ENCODE measurements at regions not wholly inside any gene's neighbourhood (a gene's known extent, or its start where the extent isn't known, plus 50 kb on each side); places are given as distances from the start of the nearest gene placed in this dataset.

GRCh38 chr1:112251766-112252506 lies 144.1 kb upstream of the CTTNBP2NL start:
- Histone ChIP-seq H3K27me3 (no peaks in the 10 kb centered on the region), H3K4me3 (no peak overlapping the region), H3K9me3 (ENCODE audit: low read depth) (no peaks in the 10 kb centered on the region), H3K36me3 (no peaks in the 10 kb centered on the region), H3K27ac (no peak overlapping the region), H3K4me1 (ENCODE audit: low read depth) (no peaks in the 10 kb centered on the region)
- TF ChIP-seq CTCF (IDR thresholded peaks at IDR 0.05; ENCODE audit: low read depth, low read length), result no peak
- DNase-seq (ENCODE audit: low read depth in 1 of 2, low spot score in 1 of 2), result peak in 1 of 2 donors; percentile 79

GRCh38 chr1:112253366-112253765 lies 142.6 kb upstream of the CTTNBP2NL start:
- Histone ChIP-seq H3K9me3 (ENCODE audit: low read depth) (no peaks in the 10 kb centered on the region), H3K36me3 (no peaks in the 10 kb centered on the region), H3K4me1 (ENCODE audit: low read depth) (no peaks in the 10 kb centered on the region), H3K27me3 (no peaks in the 10 kb centered on the region), H3K4me3 (no peak overlapping the region), H3K27ac (no peak overlapping the region)
- DNase-seq (ENCODE audit: low read depth in 1 of 2, low spot score in 1 of 2), result no peak
- no peak for TF ChIP-seq CTCF (IDR thresholded peaks at IDR 0.05; ENCODE audit: low read depth, low read length)

DNA sequence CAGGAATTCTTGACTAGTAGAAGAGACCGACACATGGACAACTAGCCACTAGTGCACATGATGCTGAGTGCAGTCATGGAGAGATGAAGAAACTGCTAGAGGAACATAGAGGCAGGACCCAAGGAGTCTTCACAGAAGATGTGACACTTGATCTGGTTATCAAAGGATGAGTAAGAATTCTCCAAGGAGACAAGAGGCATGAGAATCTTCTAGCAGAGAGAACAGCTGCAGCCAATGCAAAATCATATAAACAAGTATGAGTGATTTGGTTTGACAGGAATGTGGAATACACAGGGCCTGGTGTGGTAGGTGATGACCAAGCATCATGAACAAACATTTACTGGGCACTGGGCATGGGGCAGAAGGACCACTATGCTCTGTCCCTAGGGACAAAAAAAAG lies 140.9 kb upstream of the CTTNBP2NL start:
- Histone ChIP-seq H3K27ac (no peak overlapping the region), H3K4me3 (no peak overlapping the region), H3K9me3 (ENCODE audit: low read depth) (no peaks in the 10 kb centered on the region), H3K36me3 (no peaks in the 10 kb centered on the region), H3K4me1 (ENCODE audit: low read depth) (no peaks in the 10 kb centered on the region), H3K27me3 (no peaks in the 10 kb centered on the region)
- TF ChIP-seq CTCF (IDR thresholded peaks at IDR 0.05; ENCODE audit: low read depth, low read length), result no peak
- no peak for DNase-seq (ENCODE audit: low read depth in 1 of 2, low spot score in 1 of 2)

GRCh38 chr1:112256411-112256810 lies 139.6 kb upstream of the CTTNBP2NL start:
- H3K27me3 ChIP-seq, result no peaks in the 10 kb centered on the region
- no peak for DNase-seq (ENCODE audit: low read depth in 1 of 2, low spot score in 1 of 2)
- H3K27ac ChIP-seq, result no peak overlapping the region
- H3K4me3 ChIP-seq, result no peak overlapping the region
- peaks cover 12% of the 10 kb centered on the region for H3K4me1 ChIP-seq (ENCODE audit: low read depth)
- H3K9me3 ChIP-seq (ENCODE audit: low read depth), result no peaks in the 10 kb centered on the region
- TF ChIP-seq CTCF (IDR thresholded peaks at IDR 0.05; ENCODE audit: low read depth, low read length), result no peak
- no peaks in the 10 kb centered on the region for H3K36me3 ChIP-seq

GRCh38 chr1:112257043-112257835 lies 138.8 kb upstream of the CTTNBP2NL start:
- no peaks in the 10 kb centered on the region for H3K9me3 ChIP-seq (ENCODE audit: low read depth)
- H3K27me3 ChIP-seq, result no peaks in the 10 kb centered on the region
- no peak overlapping the region for H3K4me3 ChIP-seq
- peaks cover 21% of the 10 kb centered on the region for H3K4me1 ChIP-seq (ENCODE audit: low read depth)
- no peaks in the 10 kb centered on the region for H3K36me3 ChIP-seq
- TF ChIP-seq CTCF (IDR thresholded peaks at IDR 0.05; ENCODE audit: low read depth, low read length), result no peak
- no peak for DNase-seq (ENCODE audit: low read depth in 1 of 2, low spot score in 1 of 2)
- no peak overlapping the region for H3K27ac ChIP-seq
